GM21528 (cell line): ENCODE measurements at regions not wholly inside any gene's neighbourhood (a gene's known extent, or its start where the extent isn't known, plus 50 kb on each side); places are given as distances from the start of the nearest gene placed in this dataset.

ENCODE experiments used
- ATAC-seq: cut with Tn5 transposase; IDR thresholded peaks from one replicate; pipeline ENCODE4 v1.9.1; 2021; ENCODE audit warnings: mild to moderate bottlenecking, moderate library complexity; ENCODE audit not compliant: unreplicated experiment, low FRiP score

DNA sequence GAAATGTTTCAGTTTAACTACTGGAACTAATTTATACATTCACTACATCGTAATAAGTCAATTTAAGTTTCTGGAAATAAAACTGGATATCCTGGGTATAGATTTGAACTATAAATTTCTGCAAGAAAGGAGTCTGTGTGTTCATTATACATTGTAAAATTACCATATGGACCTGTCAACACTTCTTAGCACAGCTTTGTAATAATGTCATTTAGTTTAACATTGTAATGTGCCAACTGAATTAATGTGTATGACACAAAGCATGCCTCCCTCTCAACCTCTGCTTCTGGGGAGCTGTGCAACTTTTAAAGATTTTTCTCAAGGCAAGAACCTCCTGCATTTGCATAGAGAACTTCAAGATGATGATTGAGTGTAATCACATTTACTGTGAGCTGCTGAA, 213.7 kb upstream of the GALNT5 start:
- ATAC-seq = no peak

DNA sequence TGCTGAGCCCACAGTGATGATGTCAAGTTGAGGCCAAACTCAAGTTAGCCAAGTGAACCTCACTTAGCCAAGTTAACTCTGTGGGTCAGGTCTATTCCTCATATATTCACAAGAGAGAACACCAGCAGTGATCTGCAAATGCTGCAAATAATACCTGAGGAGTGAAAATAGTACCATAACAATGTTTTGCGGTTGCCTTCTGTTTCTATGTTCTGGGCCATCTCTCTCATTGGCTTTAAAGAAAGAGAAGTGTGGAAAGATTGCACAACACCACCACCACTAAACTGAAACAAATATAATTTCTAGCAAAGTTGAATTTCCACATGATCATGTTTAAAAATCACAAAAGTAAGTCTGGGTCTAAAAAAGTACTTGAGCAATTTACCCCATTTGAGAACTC, 211.1 kb upstream of the GALNT5 start:
- no peak for ATAC-seq

DNA sequence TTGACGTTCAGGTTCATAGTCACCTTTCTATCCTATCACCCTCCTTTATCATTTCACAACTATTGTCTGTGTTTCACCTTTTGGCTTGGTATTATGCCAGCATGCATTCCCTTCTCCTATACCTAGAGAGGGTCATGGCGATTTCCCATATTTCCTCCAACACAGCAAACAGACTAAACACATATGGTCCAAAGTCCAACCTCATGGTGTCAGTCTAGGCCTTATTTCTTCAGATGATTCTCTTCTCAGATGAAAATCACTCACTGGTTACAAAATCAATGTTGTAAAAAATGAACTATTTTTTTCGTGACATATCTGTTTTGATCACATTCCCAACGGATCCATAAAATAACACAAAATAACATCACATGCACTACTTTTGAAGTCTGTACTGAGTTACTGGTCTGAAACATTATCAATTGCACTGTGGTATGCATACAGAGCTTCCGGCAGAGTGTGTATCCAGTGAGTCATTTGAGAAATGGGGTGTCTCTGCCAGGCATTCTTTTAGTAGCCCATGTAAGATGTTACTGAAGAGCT, 204.8 kb upstream of the GALNT5 start:
- no peak for ATAC-seq

DNA sequence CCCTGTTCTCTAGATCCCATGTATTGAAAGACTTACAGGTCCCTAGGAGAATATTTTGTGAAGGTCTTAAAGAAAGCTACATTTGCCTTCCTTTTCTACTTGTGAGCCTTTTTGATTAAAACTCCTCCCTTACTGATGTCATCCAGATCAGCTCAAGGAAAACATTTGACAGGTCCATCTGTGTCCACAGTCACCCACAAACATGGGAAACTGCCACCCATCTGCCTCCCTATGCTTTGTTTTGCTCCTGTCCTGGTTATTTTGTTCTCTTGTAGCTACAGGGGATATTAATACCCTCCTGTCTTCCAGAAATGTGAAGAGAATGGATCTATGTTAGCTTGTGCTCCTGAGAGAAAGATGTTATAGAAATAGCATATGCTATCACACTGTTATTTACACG, 203.6 kb upstream of the GALNT5 start:
- ATAC-seq = no peak

DNA sequence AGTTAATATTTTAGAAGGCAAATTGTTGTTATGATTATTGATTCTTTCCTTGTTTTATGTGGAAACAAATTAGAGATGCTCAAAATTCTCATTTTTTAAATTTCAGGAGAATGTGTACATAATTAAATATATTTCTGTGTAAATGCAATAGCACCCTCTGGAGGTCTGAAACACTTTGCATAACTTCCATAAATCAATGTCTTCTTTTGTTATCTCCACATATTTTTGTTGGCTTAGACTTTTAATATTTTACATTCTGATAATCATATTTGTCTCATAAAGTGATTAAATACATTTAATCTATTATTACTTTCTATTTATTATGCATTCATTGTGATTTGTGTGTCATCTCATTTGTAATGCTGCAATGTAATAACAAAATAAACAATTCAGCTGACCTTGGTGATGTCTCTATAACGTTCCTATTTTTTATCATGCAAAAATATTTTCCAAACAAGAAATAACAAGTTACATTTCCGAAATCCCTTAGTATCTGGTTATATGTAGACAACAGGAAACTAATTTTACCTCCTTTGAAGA, 201.8 kb upstream of the GALNT5 start:
- ATAC-seq = no peak

DNA sequence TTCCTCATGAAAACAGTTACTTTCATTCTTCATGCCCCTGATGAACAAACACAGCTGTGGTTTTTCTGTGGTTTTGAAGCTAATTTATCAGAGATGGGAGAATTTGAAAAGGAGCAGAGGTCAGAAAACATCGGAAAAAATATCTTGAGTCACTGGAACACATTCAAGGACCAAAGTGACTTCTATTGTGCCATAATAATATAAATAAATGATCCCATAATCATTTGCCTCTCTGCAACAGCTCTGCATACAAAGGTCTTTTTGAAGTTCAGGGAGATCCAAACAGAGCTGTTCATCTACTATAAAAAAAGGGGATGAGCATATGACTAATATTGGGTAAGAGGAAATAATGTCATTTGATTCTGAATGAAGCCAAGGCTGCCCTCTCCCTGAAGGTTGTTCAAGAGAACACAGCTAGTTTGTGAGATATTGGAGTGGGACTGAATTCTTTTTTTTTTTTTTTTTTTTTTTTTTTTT, 201.3 kb upstream of the GALNT5 start:
- ATAC-seq = no peak

DNA sequence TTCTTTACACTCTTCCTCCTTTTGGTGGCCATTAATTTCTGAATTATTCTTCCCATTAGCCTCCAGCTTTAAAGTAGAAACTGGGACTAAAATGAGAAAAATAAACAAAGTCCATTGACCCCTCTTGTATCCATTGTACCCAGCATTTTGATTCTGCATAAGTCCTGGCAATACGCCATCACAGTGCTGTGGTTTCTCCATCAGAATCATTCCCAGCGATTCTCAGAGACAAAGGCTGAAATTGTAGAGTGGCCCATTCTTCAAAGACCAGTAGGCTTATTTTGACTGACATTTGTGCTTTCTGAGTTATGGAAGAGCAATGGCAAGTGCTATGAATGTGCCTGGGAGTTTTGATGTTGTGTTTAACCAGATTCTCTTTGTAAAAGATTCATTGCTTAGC, 199.3 kb upstream of the GALNT5 start:
- no peak for ATAC-seq

DNA sequence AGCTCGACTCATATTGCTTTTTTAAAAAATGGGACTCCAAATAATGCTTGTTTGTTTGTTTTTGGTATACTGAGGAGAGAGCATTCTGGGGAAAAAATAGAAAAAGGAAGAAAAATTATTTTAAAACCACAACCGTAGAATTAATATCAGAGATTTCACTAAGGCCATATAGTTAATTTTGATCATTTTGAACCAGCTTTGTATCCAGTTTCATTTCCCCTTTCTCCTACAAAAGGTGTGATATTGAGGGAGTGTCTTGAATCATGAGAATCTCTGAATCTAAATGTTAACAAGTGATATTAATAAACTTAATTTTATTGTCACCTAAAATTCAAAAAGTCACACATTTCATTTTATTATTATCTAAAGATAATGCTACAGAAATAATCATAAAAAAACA, 198.5 kb upstream of the GALNT5 start:
- no peak for ATAC-seq

DNA sequence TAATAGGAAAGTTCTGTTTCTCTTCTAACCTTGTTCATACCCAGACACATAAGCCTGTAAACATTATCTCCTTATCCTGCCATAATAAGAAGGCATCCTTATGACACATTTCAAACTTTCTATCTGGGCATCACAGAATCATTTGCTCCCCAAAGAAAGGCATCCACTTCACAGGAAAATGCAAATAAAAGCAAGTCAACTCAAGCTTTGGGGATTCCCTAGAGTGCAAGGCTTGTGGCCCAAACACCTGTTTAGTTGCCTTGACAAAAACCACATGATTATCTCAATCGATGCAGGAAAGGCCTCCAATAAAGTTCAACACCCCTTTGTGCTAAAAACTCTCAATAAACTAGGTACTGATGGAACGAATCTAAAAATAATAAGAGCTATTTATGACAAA, 195.7 kb upstream of the GALNT5 start:
- peak; percentile 92 for ATAC-seq

DNA sequence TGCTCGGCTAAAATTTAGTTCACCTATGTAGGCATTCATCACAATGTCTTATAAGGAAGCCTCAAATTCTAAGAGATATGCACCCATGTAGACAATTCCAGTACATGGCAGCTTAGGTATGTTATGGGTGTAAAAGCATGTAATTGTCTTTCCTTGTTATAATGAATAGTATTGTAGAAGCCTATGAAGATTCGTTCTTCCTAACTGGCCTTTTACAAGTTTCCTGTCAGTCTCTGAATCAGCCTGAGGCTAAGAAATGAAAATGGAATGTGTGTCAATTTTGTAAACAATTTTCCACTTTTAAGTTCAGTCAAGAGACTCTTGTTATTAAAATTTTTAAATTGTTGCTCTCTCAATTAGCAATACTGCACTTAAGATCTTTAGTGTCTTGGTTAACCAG, 189.9 kb upstream of the GALNT5 start:
- ATAC-seq = no peak

DNA sequence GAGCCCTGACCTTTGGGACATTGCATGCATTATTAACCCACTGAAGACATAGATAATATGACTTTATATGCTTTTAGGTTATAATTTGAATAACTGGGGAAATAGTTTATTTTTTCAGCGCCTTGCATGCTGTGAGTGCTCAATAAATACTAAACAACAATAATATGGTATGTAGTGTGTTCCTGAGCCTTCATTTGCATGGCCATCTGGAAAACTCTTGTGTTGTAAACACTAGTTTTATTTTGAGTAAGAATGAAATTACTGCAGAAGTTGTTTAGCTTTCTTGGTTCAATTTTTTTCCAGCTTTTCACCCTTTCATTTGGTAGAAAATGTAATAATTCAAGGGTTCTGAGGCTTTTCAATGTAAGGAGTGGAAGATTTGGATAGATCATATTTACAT, 189.3 kb upstream of the GALNT5 start:
- no peak for ATAC-seq

DNA sequence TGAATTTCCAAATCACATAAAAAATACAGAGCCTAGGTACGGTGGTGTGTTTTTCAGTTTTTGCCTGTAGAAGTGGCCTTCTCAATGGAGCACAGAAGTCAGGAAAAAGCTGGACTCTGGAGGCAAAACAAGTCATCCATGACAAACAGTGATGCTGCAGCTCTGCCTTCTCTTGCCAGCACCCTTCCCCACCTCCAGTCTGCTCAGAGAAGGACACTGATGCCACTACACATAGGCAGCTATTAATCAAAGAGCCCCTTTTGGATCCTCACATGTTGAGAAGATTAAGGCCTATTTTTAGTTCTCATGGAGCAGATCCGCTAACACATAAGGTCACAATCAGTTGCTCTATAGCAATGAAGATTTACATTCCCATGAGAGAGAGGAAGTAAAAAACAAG, 181.6 kb upstream of the GALNT5 start:
- no peak for ATAC-seq

DNA sequence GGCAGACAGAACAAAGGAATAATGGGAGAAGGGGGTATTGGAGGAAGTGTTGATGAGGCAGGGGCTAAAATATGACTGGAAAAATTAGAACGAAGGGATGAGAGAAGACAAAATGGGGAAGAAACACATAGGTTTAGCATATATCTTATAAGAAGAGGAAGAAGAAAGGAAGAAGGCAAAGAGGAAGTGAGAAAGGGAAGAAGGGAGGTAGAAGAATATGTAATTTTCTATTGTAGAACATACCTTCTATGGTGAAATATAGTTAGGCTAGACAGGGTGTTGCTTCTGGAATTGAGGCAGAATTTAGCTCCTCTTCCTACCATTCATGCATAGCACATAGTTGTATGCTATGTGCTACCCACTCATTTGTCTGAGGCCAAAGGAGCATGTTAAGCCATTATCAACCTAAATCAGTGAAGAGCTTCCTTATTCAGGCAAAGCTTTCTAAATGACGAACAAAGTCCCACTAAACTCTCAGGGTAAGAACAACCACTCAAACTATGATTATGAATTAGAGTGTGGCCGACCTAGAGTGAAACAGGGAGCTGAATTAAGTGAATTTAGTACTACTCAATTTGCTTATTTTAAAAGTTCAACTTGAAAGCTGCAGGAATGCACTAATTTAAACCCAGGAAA, 180.9 kb upstream of the GALNT5 start:
- peak; percentile 67 for ATAC-seq

DNA sequence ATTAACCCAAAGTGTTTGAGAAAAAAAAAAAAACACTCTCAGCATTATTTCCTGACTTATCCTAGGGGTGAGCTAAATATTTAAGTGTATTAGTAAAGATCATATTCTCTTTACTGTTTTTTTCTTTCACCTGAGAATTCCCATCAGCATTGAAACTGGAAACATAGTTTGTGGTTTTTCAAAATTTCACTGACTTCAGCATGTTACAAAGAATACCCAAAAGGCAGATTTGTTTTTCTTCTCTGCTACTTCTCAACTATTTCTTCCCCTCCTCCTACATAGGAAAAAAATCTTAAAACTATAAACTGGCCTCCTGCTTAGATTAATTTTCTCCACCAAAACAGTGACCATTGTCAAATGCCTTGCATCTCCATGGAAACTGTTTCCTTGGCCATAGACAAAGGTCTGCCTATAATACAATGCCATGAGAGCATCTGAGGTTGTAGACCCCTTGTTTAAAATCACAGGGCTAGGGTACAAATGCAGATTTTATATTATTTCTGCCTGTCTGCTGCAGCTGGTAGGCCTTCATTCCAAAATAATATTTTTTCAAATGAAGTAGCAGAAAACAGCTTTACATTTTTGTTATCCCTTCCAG, 179.7 kb upstream of the GALNT5 start:
- no peak for ATAC-seq

DNA sequence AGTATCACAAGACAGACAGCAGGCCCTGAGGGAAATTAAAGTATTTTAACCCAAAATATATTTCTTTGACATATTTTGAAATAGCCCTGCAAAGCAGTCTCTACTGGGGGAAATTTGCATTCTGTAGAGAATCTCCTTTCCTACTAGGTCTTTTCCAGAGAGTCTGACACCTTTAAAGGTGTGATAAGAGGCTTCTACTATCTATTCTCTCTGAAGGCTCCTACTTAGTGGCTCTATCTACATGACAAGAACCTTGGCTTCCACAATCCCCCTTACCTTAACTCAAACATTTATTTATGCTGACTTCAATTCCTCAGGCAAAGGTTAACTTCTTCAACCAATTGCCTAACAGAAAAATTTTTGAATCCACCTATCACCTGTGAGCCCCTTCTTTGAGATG, 174.6 kb upstream of the GALNT5 start:
- no peak for ATAC-seq

DNA sequence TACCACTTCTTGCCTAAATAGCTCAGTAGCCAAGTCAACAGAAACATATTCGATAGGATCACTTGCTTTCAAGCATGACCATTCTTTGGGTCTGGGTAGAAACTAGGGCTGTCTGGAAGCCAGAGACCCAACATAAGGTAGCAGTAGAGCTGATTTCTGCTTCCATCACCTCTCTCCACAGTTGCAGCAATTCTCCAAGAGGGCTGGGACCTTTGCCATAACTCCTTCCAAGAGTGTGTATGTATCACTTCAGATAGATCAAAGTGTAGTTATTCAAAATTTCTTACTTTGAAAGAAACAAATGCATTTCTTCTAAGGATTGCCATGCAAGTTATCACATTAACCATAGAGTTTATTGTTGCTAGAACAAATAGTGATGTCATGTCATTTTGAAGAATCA, 172.0 kb upstream of the GALNT5 start:
- ATAC-seq = no peak

DNA sequence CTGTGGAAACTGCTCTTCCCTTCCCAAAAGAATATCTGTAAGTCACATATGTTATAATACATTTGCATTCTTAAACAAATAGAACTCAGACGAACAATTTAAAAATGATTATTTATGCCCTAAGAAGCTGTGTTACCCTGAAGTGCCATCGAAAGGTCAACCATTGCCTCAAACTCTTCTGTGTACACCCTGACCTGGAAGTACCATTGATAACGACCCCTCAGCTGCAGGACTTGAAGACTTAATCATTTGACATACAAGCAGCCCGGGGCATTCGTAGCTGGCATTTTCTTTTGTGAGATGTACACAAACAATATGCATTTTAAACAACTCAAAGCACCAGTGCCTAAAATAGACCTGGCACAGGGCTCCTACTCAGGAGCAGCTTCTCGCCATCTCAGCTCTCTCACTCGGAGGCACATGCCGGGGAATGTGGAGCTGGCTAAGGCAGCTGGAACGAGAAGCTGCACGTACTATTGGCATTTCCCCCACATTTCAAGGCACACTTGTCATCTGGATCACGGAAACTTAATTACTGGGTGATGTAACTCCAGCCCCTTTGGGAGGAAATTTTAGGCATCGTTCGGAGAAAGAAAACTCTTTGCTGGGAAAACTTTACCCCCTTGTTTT, 170.0 kb upstream of the GALNT5 start:
- no peak for ATAC-seq

DNA sequence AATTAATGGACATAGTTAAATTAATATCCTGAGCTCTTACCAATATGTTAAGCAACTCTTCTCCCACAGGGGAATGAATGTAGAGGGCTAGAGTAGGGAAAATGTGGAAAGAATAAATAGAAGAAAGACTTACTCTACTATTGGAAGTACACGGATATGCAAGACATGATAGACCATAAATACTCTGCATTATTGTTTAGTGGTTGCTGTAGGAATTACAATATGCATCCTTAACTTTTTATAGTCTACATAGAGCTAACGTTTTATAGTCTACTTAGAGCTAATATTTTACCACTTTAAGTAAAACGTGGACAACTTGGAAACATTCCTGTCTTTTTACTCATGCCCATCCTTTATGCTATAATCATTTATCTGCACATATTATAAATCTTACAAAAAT, 163.8 kb upstream of the GALNT5 start:
- ATAC-seq = no peak

DNA sequence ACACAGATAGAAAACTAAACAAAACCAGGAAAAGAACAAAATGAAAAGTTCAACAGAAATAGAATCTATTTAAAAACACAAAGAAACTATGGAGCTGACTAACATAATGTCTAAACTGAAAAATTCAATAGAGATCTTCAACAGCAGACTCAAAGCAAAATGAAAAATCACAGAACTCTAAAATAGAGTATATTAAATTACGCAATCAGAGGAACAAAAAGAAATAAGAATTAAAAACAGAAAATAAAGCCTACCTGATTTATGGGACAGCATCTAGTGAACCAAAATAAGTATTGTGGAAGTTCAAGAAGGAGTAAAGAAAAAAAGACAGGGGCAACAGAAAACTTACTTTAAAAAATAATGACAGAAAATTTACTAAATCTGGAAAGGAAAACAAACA, 152.1 kb upstream of the GALNT5 start:
- no peak for ATAC-seq

DNA sequence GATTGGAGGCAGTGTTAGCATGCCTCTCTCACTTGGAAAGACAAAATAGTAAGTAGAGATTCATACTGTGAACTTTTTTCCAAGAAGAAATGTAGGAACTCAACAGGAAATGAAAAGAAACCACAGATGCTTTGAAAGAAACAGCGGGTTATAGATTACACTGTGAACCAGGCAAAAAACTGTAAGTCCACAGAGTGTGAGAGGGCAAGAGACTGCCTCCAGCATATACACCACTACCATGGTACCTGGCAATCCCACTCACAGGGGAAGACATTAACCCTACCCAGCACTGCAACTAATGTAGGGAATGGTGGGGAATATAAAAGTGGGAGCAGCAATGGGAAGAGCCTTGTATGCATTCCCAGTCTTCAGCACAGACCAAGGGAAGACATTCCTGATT, 150.6 kb upstream of the GALNT5 start:
- no peak for ATAC-seq

DNA sequence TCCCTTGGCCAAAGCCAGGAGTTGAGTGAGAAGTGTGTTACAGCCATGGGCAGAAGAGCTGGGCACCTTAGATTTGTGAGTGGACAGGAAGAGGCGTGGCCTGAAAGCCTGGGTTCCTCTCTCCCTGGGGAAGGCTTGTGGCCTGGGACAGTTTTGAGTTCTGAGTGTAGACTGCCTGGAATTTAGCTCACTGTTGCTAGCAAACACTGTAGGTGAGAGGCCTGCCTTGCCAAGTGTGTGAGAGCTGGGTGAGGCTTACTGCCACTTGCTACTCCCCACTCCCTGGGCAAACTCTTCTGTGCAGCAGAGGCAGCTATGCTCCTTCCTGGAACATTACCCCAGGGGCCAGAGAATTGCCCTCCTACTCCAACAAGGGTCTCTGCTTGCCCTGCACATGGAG, 150.0 kb upstream of the GALNT5 start:
- ATAC-seq = no peak

DNA sequence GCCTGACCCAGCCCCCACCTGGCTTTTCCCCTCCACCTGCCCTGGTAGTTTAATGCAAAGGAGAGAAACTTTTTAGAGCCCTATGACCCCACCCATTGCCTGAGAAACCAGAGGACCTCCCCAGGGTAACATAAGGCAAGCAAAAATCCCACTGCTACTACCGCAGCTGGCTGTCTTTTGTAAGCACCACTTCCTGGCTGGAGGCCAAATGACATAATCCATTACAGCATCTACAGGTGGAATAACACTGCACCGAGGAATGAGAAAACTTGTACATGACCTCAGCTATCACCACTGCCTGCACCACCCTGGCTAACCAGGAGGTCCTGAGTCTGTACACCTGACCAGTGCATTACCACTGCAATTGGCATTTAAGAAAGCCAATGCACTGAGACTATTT, 149.6 kb upstream of the GALNT5 start:
- ATAC-seq = no peak
